ENCODE measurements at regions not wholly inside any gene's neighbourhood (a gene's known extent, or its start where the extent isn't known, plus 50 kb on each side); places are given as distances from the start of the nearest gene placed in this dataset.

- no peak for DNase-seq
- no peaks in the 10 kb centered on the region for H3K9me3 Mint-ChIP-seq
Measured at GRCh38 chr10:131636841-131637724, 263.7 kb upstream of the PPP2R2D start.

GRCh38 chr10:131638049-131638879, 262.5 kb upstream of the PPP2R2D start:
- no peak for DNase-seq
- Mint-ChIP-seq H3K9me3 (no peaks in the 10 kb centered on the region), H3K36me3 (ENCODE audit: low read depth) (no peaks in the 10 kb centered on the region), H3K27ac (no peak overlapping the region), H3K4me3 (no peak overlapping the region), H3K27me3 (no peaks in the 10 kb centered on the region), H3K4me1 (peaks cover 6% of the 10 kb centered on the region)
- intact Hi-C loops (cut with micrococcal nuclease): no loop called here

More at GRCh38 chr10:131636841-131637724, 263.7 kb upstream of the PPP2R2D start:
- intact Hi-C loops (cut with micrococcal nuclease): no loop called here
- Mint-ChIP-seq H3K27me3 (no peaks in the 10 kb centered on the region), H3K4me3 (no peak overlapping the region), H3K36me3 (ENCODE audit: low read depth) (no peaks in the 10 kb centered on the region), H3K27ac (no peak overlapping the region), H3K4me1 (peaks cover 6% of the 10 kb centered on the region)

- no peak for DNase-seq
- intact Hi-C loops (cut with micrococcal nuclease): no loop called here
- Mint-ChIP-seq H3K4me1 (peaks cover 6% of the 10 kb centered on the region), H3K4me3 (no peak overlapping the region), H3K27ac (no peak overlapping the region), H3K27me3 (no peaks in the 10 kb centered on the region), H3K36me3 (ENCODE audit: low read depth) (no peaks in the 10 kb centered on the region), H3K9me3 (no peaks in the 10 kb centered on the region)
Measured at GRCh38 chr10:131638880-131639278, 261.9 kb upstream of the PPP2R2D start.

- Mint-ChIP-seq H3K36me3 (ENCODE audit: low read depth) (no peaks in the 10 kb centered on the region), H3K4me1 (peaks cover 6% of the 10 kb centered on the region), H3K27me3 (no peaks in the 10 kb centered on the region), H3K9me3 (no peaks in the 10 kb centered on the region), H3K4me3 (no peak overlapping the region), H3K27ac (no peak overlapping the region)
- DNase-seq: no peak
- intact Hi-C loops (cut with micrococcal nuclease): no loop called here
Measured at GRCh38 chr10:131640045-131640644, 260.7 kb upstream of the PPP2R2D start.

GRCh38 chr10:131641231-131641630, 259.6 kb upstream of the PPP2R2D start:
- intact Hi-C loops (cut with micrococcal nuclease): no loop called here
- H3K4me1 Mint-ChIP-seq: peaks cover 6% of the 10 kb centered on the region
- H3K9me3 Mint-ChIP-seq: no peaks in the 10 kb centered on the region
- H3K27me3 Mint-ChIP-seq: no peaks in the 10 kb centered on the region
- H3K36me3 Mint-ChIP-seq (ENCODE audit: low read depth): no peaks in the 10 kb centered on the region
- peak; percentile 58 for DNase-seq
- no peak overlapping the region for H3K4me3 Mint-ChIP-seq
- H3K27ac Mint-ChIP-seq: no peak overlapping the region

DNA sequence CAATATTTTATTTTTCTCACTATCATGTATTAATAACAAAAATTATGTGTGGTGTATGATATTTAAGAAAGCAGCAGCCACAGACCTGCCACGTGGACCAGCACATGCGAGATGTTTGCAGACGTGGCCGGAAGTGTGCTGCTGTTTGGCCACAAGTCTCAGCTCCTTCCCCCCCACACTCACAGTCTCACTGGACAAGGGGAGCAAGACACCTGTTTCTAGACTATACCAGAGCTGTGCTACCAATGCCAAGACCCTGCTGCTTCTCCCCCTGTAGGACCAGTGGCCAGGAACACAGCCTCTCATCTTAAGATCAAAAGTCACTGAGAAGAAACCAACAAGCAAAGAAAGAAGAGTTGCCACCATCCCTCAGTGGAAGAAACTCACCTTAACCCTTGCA, 258.9 kb upstream of the PPP2R2D start:
- intact Hi-C loops (cut with micrococcal nuclease): no loop called here
- no peak overlapping the region for H3K27ac Mint-ChIP-seq
- H3K36me3 Mint-ChIP-seq (ENCODE audit: low read depth): no peaks in the 10 kb centered on the region
- DNase-seq: no peak
- H3K9me3 Mint-ChIP-seq: no peaks in the 10 kb centered on the region
- peaks cover 6% of the 10 kb centered on the region for H3K4me1 Mint-ChIP-seq
- H3K4me3 Mint-ChIP-seq: no peak overlapping the region
- no peaks in the 10 kb centered on the region for H3K27me3 Mint-ChIP-seq

DNA sequence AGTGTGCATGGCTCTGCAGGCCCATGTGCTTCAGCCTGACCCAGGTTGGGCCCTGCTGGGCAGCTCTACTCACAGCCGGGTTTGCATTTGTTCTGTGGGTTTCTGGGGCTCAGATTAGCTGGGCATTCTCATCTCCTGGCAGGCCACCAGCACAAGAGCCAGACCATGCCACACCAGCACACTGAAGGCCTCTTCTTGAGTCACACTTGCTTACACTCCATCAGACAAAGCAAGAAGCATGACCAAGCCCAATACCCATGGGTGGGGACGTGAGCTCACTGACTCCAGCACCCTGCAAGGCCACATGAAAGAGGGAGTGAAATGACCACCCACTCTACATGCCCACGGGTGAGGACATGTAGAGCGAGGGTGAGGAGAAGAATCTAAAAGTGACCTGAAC, 257.8 kb upstream of the PPP2R2D start:
- Mint-ChIP-seq H3K9me3 (no peaks in the 10 kb centered on the region), H3K4me3 (no peak overlapping the region)
- intact Hi-C loops (cut with micrococcal nuclease): no loop called here

GRCh38 chr10:131644289-131644688, 256.5 kb upstream of the PPP2R2D start:
- no peaks in the 10 kb centered on the region for H3K9me3 Mint-ChIP-seq
- no peak overlapping the region for H3K27ac Mint-ChIP-seq
- DNase-seq: no peak
- no peak overlapping the region for H3K4me3 Mint-ChIP-seq
- H3K27me3 Mint-ChIP-seq: no peaks in the 10 kb centered on the region
- peaks cover 6% of the 10 kb centered on the region for H3K4me1 Mint-ChIP-seq
- no peaks in the 10 kb centered on the region for H3K36me3 Mint-ChIP-seq (ENCODE audit: low read depth)
- intact Hi-C loops (cut with micrococcal nuclease): no loop called here

More for the DNA sequence above, 257.8 kb upstream of the PPP2R2D start:
- Mint-ChIP-seq H3K27me3 (no peaks in the 10 kb centered on the region), H3K36me3 (ENCODE audit: low read depth) (no peaks in the 10 kb centered on the region), H3K4me1 (peaks cover 6% of the 10 kb centered on the region), H3K27ac (no peak overlapping the region)
- DNase-seq: no peak

DNA sequence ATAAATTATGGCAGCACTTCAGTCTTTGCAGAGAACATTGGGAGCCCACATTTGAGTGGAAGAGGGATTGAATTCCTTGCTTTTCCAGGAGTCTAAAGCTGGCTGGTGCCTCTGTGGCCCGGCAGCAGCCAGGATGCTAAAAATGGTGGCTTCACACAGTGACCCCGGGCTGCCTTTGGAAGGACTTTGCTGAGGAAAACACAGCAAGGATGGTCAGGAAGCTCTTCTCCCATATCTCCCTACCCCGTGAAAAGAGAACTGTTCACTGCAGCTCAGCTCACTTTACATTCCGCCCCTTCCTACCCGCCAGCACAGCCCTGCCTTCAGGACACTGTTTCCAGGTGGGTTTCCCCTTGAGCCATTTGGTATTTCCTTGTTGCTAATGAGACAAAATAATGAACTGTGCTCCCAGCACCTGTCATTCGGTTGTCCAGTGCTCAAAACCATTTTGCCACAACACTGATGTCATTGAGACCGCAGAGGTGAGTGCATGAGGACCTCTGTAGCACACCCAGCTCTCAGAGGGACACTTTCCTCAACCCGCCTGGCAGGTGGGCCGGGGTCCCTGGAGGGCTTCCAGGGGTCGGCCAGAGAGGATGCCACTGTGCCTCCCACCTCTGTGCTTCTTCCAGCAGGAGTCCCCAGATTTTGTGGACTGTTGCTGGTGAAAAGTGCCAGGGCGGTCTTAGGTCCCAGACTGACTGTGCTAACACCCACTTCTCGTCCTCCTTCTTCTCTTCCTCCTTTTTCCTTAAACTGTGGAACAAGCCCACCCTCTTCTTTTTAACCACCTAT, 255.7 kb upstream of the PPP2R2D start:
- DNase-seq: no peak
- Mint-ChIP-seq H3K27me3 (no peaks in the 10 kb centered on the region), H3K36me3 (ENCODE audit: low read depth) (no peaks in the 10 kb centered on the region), H3K4me1 (peaks cover 6% of the 10 kb centered on the region), H3K4me3 (no peak overlapping the region), H3K9me3 (no peaks in the 10 kb centered on the region), H3K27ac (no peak overlapping the region)
- intact Hi-C loops (cut with micrococcal nuclease): no loop called here

GRCh38 chr10:131645756-131646155, 255.1 kb upstream of the PPP2R2D start:
- Mint-ChIP-seq H3K4me1 (peaks cover 6% of the 10 kb centered on the region), H3K9me3 (no peaks in the 10 kb centered on the region), H3K27me3 (no peaks in the 10 kb centered on the region), H3K36me3 (ENCODE audit: low read depth) (no peaks in the 10 kb centered on the region), H3K4me3 (no peak overlapping the region), H3K27ac (no peak overlapping the region)
- no peak for DNase-seq
- intact Hi-C loops (cut with micrococcal nuclease): no loop called here

DNA sequence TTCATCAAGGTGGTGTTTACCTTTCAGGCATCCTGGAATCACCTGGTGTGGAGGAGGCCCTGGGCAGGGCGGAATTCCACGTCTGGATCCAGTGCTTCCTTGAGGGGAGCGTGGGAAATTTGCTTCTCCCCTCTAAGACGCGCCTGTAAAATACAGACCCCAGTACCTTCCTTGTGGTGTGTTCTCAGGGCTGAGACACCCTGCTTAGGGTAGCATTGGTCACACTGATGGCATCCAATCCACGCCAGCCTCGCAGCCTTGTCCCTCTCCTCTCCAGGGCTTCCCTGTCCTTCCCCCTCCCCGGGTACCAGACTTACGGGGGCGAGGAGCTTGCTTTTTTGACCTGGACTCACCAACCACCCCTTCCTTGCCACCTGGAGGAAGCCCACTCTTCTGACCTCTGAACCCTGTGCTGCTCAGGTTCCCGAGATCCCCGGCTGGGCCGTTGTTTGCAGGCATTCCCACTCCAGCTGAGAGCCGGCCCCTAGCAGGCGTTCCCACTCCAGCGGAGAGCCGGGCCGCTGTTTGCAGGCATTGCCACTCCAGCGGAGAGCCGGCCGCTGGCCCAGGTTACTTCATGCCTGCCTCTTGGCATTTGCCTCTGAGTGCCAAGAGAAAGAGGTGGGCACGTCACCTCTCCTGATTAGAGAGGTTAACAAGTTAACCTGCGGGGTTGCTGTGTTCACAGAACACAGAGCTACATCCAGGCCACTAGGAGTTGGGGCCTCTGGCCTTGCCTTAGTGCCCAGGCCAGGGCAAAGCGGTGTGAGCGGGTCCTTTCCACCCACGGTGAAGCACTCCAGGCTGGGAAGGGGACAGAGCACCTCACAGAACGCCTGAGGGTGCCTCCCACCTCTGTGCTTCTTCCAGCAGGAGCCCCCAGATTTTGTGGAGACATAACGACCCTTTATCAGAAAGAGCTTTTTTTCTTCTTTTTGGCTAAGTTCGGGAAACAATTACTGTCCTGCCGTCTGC, 254.0 kb upstream of the PPP2R2D start:
- Mint-ChIP-seq H3K27ac (no peak overlapping the region), H3K4me3 (no peak overlapping the region), H3K9me3 (no peaks in the 10 kb centered on the region), H3K36me3 (ENCODE audit: low read depth) (no peaks in the 10 kb centered on the region), H3K4me1 (no peaks in the 10 kb centered on the region), H3K27me3 (peaks cover 2% of the 10 kb centered on the region)
- intact Hi-C loops (cut with micrococcal nuclease): no loop called here
- no peak for DNase-seq

- no peaks in the 10 kb centered on the region for H3K9me3 Mint-ChIP-seq
- intact Hi-C loops (cut with micrococcal nuclease): no loop called here
- no peaks in the 10 kb centered on the region for H3K4me1 Mint-ChIP-seq
- H3K27me3 Mint-ChIP-seq: peaks cover 3% of the 10 kb centered on the region
- no peak for DNase-seq
- no peak overlapping the region for H3K4me3 Mint-ChIP-seq
- H3K36me3 Mint-ChIP-seq (ENCODE audit: low read depth): no peaks in the 10 kb centered on the region
- H3K27ac Mint-ChIP-seq: no peak overlapping the region
Measured at GRCh38 chr10:131647789-131648188, 253.0 kb upstream of the PPP2R2D start.
